Mesendoderm (in vitro differentiated cells): ENCODE measurements at regions not wholly inside any gene's neighbourhood (a gene's known extent, or its start where the extent isn't known, plus 50 kb on each side); places are given as distances from the start of the nearest gene placed in this dataset.
A peak's percentile ranks its signal among the peaks of the same experiment; 100 is the strongest.

Experiments used
- DNase-seq: peaks from one replicate; pipeline ENCODE4 v3.0.0; 2013
- H2AK5ac ChIP-seq: 2 replicates; pipeline ENCODE4 v1.6.1; 2013; ENCODE audit warnings: low read length, inconsistent platforms
- H2BK120ac ChIP-seq: 2 replicates; pipeline ENCODE4 v1.6.1; 2013; ENCODE audit warnings: low read depth, mild to moderate bottlenecking, low read length, moderate library complexity, mixed read lengths
- H2BK15ac ChIP-seq: replicated peaks from 2 replicates; pipeline ENCODE4 v1.6.1; 2013; ENCODE audit warnings: low read depth, mild to moderate bottlenecking, moderate library complexity
- H2BK5ac ChIP-seq: 2 replicates; pipeline ENCODE4 v1.6.1; 2013; ENCODE audit warnings: low read length, inconsistent platforms
- H3K18ac ChIP-seq: 2 replicates; pipeline ENCODE4 v1.6.1; 2013; ENCODE audit warnings: mild to moderate bottlenecking, low read length, mixed read lengths
- H3K23ac ChIP-seq: one replicate; pipeline ENCODE4 v1.6.1; 2013; ENCODE audit warnings: low read length
- H3K27ac ChIP-seq: 2 replicates; pipeline ENCODE4 v1.5.1; 2013; ENCODE audit warnings: low read depth, mild to moderate bottlenecking, inconsistent platforms, low read length, moderate library complexity
- H3K27me3 ChIP-seq: 2 replicates; pipeline ENCODE4 v1.6.1; 2013; ENCODE audit warnings: low read length, control low read depth, mild to moderate bottlenecking, inconsistent platforms; ENCODE audit not compliant: insufficient read depth, poor library complexity
- H3K36me3 ChIP-seq: 2 replicates; pipeline ENCODE4 v1.6.1; 2013; ENCODE audit warnings: low read length, inconsistent platforms; ENCODE audit not compliant: control insufficient read depth, insufficient read depth
- H3K4ac ChIP-seq: one replicate; pipeline ENCODE4 v1.6.1; 2013; ENCODE audit warnings: low read depth, mild to moderate bottlenecking, low read length, moderate library complexity
- H3K4me1 ChIP-seq: 2 replicates; pipeline ENCODE4 v1.6.1; 2013; ENCODE audit warnings: low read depth, low read length, inconsistent platforms; ENCODE audit not compliant: control insufficient read depth
- H3K4me2 ChIP-seq: 2 replicates; pipeline ENCODE4 v1.6.1; 2013; ENCODE audit warnings: low read length
- H3K4me3 ChIP-seq: 2 replicates; pipeline ENCODE4 v1.5.1; 2013; ENCODE audit warnings: mild to moderate bottlenecking, low read length
- H3K56ac ChIP-seq: one replicate; pipeline ENCODE4 v1.6.1; 2013; ENCODE audit warnings: low read length
- H3K79me1 ChIP-seq: 2 replicates; pipeline ENCODE4 v1.6.1; 2013; ENCODE audit warnings: low read length, inconsistent platforms
- H3K79me2 ChIP-seq: 2 replicates; pipeline ENCODE4 v1.6.1; 2013; ENCODE audit warnings: mild to moderate bottlenecking, low read length; ENCODE audit not compliant: control insufficient read depth, insufficient read depth
- H3K9ac ChIP-seq: 2 replicates; pipeline ENCODE4 v1.6.1; 2013; ENCODE audit warnings: low read length, inconsistent platforms
- H4K5ac ChIP-seq: one replicate; pipeline ENCODE4 v1.6.1; 2013; ENCODE audit warnings: low read length
- H4K8ac ChIP-seq: one replicate; pipeline ENCODE4 v1.6.1; 2013; ENCODE audit warnings: low read depth, mild to moderate bottlenecking, control low read depth, low read length, moderate library complexity
- WGBS: extraction: QIAGEN DNeasy Blood & Tissue Kit; methylation state at CpG from one replicate; pipeline ENCODE4 v1.1.7; 2013; ENCODE audit warnings: low lambda C conversion rate, missing lambda C conversion rate; ENCODE audit not compliant: insufficient coverage; ENCODE audit errors: extremely low coverage; 5-methylcytosine and 5-hydroxymethylcytosine counted together

GRCh38 chr20:4413314-4414049, 164.4 kb upstream of the ADRA1D start:
- H3K9ac ChIP-seq, result no peak overlapping the region
- no peak overlapping the region for H3K23ac ChIP-seq
- H3K27me3 ChIP-seq, result no peaks in the 10 kb centered on the region
- H2BK15ac ChIP-seq, result no peak overlapping the region
- no peak overlapping the region for H3K4ac ChIP-seq
- no CpG with 5 or more reads among the region's 8 CpGs for WGBS
- no peak overlapping the region for H2AK5ac ChIP-seq
- H2BK120ac ChIP-seq, result no peak overlapping the region
- no peak overlapping the region for H4K8ac ChIP-seq
- H4K5ac ChIP-seq, result no peak overlapping the region
- no peak overlapping the region for H3K27ac ChIP-seq
- H3K4me3 ChIP-seq, result no peak overlapping the region
- no peak overlapping the region for H3K18ac ChIP-seq
- H3K79me1 ChIP-seq, result no peaks in the 10 kb centered on the region
- H2BK5ac ChIP-seq, result no peak overlapping the region
- H3K4me1 ChIP-seq, result no peaks in the 10 kb centered on the region
- no peak overlapping the region for H3K4me2 ChIP-seq
- H3K79me2 ChIP-seq, result no peaks in the 10 kb centered on the region
- H3K56ac ChIP-seq, result no peak overlapping the region
- H3K36me3 ChIP-seq, result no peaks in the 10 kb centered on the region
- DNase-seq, result no peak

GRCh38 chr20:4412216-4412615, 163.1 kb upstream of the ADRA1D start:
- no peak overlapping the region for H4K5ac ChIP-seq
- H3K4me2 ChIP-seq, result no peak overlapping the region
- H3K18ac ChIP-seq, result no peak overlapping the region
- WGBS, result no CpG with 5 or more reads among the region's 1 CpG
- H2AK5ac ChIP-seq, result no peak overlapping the region
- H2BK5ac ChIP-seq, result no peak overlapping the region
- no peak overlapping the region for H3K27ac ChIP-seq
- H4K8ac ChIP-seq, result no peak overlapping the region
- no peaks in the 10 kb centered on the region for H3K4me1 ChIP-seq
- H3K9ac ChIP-seq, result no peak overlapping the region
- H3K79me2 ChIP-seq, result no peaks in the 10 kb centered on the region
- no peaks in the 10 kb centered on the region for H3K79me1 ChIP-seq
- no peaks in the 10 kb centered on the region for H3K36me3 ChIP-seq
- no peak overlapping the region for H2BK15ac ChIP-seq
- no peak overlapping the region for H3K56ac ChIP-seq
- no peak for DNase-seq
- no peak overlapping the region for H3K4ac ChIP-seq
- no peaks in the 10 kb centered on the region for H3K27me3 ChIP-seq
- no peak overlapping the region for H2BK120ac ChIP-seq
- no peak overlapping the region for H3K4me3 ChIP-seq
- H3K23ac ChIP-seq, result no peak overlapping the region

- no peak overlapping the region for H3K4ac ChIP-seq
- no peak overlapping the region for H3K18ac ChIP-seq
- no peak overlapping the region for H2BK120ac ChIP-seq
- H2AK5ac ChIP-seq, result no peak overlapping the region
- no peak overlapping the region for H3K9ac ChIP-seq
- H4K5ac ChIP-seq, result no peak overlapping the region
- no CpG with 5 or more reads among the region's 4 CpGs for WGBS
- H3K79me2 ChIP-seq, result no peaks in the 10 kb centered on the region
- no peak overlapping the region for H3K56ac ChIP-seq
- no peak overlapping the region for H4K8ac ChIP-seq
- no peak for DNase-seq
- H3K23ac ChIP-seq, result no peak overlapping the region
- H2BK5ac ChIP-seq, result no peak overlapping the region
- H3K27me3 ChIP-seq, result no peaks in the 10 kb centered on the region
- H3K4me2 ChIP-seq, result no peak overlapping the region
- no peak overlapping the region for H2BK15ac ChIP-seq
- no peaks in the 10 kb centered on the region for H3K79me1 ChIP-seq
- H3K4me1 ChIP-seq, result no peaks in the 10 kb centered on the region
- H3K27ac ChIP-seq, result no peak overlapping the region
- no peaks in the 10 kb centered on the region for H3K36me3 ChIP-seq
- no peak overlapping the region for H3K4me3 ChIP-seq
These were observed 162.7 kb upstream of the ADRA1D start for GRCh38 chr20:4411744-4412143.

- Histone ChIP-seq H3K4me2 (no peak overlapping the region), H2BK120ac (no peak overlapping the region), H3K36me3 (no peaks in the 10 kb centered on the region), H3K27ac (no peak overlapping the region), H3K4me1 (no peaks in the 10 kb centered on the region), H3K27me3 (no peaks in the 10 kb centered on the region), H3K4me3 (no peak overlapping the region), H4K5ac (no peak overlapping the region), H2AK5ac (no peak overlapping the region), H3K56ac (no peak overlapping the region), H3K23ac (no peak overlapping the region), H2BK15ac (no peak overlapping the region), H4K8ac (no peak overlapping the region), H3K4ac (no peak overlapping the region), H3K18ac (no peak overlapping the region), H2BK5ac (no peak overlapping the region), H3K79me1 (no peaks in the 10 kb centered on the region), H3K79me2 (no peaks in the 10 kb centered on the region), H3K9ac (no peak overlapping the region)
- no CpG with 5 or more reads among the region's 4 CpGs for WGBS
- no peak for DNase-seq
These were observed 157.5 kb upstream of the ADRA1D start for GRCh38 chr20:4406627-4407026.

GRCh38 chr20:4401601-4402000, 152.5 kb upstream of the ADRA1D start:
- Histone ChIP-seq H2AK5ac (no peak overlapping the region), H3K4me1 (no peaks in the 10 kb centered on the region), H3K23ac (no peak overlapping the region), H3K56ac (no peak overlapping the region), H3K79me2 (no peaks in the 10 kb centered on the region), H2BK5ac (no peak overlapping the region), H3K36me3 (no peaks in the 10 kb centered on the region), H3K27me3 (no peaks in the 10 kb centered on the region), H4K8ac (no peak overlapping the region), H3K4ac (no peak overlapping the region), H3K4me2 (no peak overlapping the region), H2BK120ac (no peak overlapping the region), H4K5ac (no peak overlapping the region), H2BK15ac (no peak overlapping the region), H3K9ac (no peak overlapping the region), H3K4me3 (no peak overlapping the region), H3K79me1 (no peaks in the 10 kb centered on the region), H3K27ac (no peak overlapping the region), H3K18ac (no peak overlapping the region)
- DNase-seq, result peak; percentile 2
- WGBS, result no CpG with 5 or more reads among the region's 3 CpGs

GRCh38 chr20:4384961-4385360, 135.9 kb upstream of the ADRA1D start:
- no peaks in the 10 kb centered on the region for H3K79me2 ChIP-seq
- no peak overlapping the region for H2BK120ac ChIP-seq
- no peak overlapping the region for H3K23ac ChIP-seq
- no peak overlapping the region for H3K27ac ChIP-seq
- no peak overlapping the region for H2AK5ac ChIP-seq
- H3K4me2 ChIP-seq, result no peak overlapping the region
- no peak overlapping the region for H3K4ac ChIP-seq
- H3K4me3 ChIP-seq, result no peak overlapping the region
- DNase-seq, result no peak
- no peaks in the 10 kb centered on the region for H3K27me3 ChIP-seq
- no peaks in the 10 kb centered on the region for H3K36me3 ChIP-seq
- no peak overlapping the region for H4K8ac ChIP-seq
- H2BK15ac ChIP-seq, result no peak overlapping the region
- H3K56ac ChIP-seq, result no peak overlapping the region
- no peak overlapping the region for H3K18ac ChIP-seq
- H3K4me1 ChIP-seq, result no peaks in the 10 kb centered on the region
- no peak overlapping the region for H3K9ac ChIP-seq
- no peak overlapping the region for H4K5ac ChIP-seq
- H3K79me1 ChIP-seq, result no peaks in the 10 kb centered on the region
- WGBS, result no CpG with 5 or more reads among the region's 4 CpGs
- no peak overlapping the region for H2BK5ac ChIP-seq
